ENCODE measurements at regions not wholly inside any gene's neighbourhood (a gene's known extent, or its start where the extent isn't known, plus 50 kb on each side); places are given as distances from the start of the nearest gene placed in this dataset.
"Not testable (repeated sequence)": the region's sequence is repeated elsewhere in the genome, so short reads cannot be mapped to it uniquely, and the experiment has no call there.

GRCh38 chr16:9153502-9153864 lies 62.0 kb downstream of the HAPSTR1 start:
- TF ChIP-seq CTCF (IDR thresholded peaks at IDR 0.05; ENCODE audit: low read depth, low read length): no peak
- DNase-seq (ENCODE audit: low read depth in 2 of 2): no peak
- H3K4me3 ChIP-seq (replicated peaks in 1 of 2; ENCODE audit: low read depth in 2 of 2, low read length in 2 of 2): no peak overlapping the region

DNA sequence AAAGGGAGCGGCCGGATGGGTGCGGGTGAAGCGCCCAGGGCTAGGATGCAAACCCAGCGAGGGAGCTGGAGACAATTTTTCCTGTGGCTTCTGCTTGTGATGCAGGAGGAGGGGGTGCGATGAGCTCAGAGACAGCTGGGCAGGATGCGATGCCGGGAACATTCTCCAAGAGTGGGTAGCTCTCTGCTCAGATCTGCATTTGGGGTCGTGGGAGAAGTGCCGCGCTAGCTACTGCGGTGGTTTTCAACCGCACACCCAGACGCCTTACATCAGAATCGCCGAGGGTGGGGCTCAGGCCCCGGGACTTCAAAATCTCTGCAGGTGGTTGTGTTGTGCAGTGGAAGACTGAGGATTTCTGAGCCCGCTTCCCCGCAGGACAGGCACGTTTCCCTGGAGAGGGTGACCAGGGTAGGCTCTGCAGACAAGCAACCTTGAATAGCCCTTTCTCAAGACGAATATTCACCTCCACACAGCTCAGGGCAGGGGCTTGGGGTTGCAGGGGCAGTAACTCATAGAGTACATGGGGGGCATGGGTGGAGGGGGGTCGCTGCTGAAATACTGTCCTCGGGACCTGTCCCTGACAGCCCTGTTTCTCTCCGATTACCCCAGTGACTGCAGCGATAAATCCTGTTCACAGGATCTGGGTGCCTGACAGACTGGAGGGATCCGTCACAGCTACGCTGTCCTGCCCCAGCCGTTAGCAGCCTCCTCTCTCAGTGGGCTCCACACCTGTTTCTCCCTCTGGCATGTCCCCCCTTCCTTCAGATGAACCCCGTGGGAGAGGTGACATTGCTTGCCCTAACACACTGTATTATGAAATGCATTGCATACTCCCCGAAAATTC lies 63.3 kb downstream of the HAPSTR1 start:
- TF ChIP-seq CTCF (IDR thresholded peaks at IDR 0.05; ENCODE audit: low read depth, low read length): no peak
- DNase-seq (ENCODE audit: low read depth in 2 of 2): no peak
- no peak overlapping the region for H3K4me3 ChIP-seq (replicated peaks in 1 of 2; ENCODE audit: low read depth in 2 of 2, low read length in 2 of 2)

DNA sequence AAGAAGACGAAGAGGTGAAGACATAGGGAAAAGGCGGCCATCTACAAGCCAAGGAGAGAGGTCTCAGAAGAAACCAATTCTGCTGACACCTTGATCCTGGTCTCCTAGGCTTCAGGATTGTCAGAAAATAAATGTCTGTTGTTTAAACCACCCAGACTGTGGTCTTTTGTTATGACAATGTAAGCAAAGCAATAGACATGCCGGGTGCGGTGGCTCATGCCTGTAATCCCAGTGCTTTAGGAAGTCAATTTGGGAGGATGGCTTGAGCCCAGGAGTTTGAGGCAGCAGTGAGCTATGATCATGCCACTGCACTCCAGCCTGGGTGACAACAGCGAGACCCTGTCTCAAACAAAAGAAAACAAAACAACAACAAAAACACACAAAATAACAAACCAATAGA lies 64.4 kb downstream of the HAPSTR1 start:
- DNase-seq (ENCODE audit: low read depth in 2 of 2): no peak
- no peak for TF ChIP-seq CTCF (IDR thresholded peaks at IDR 0.05; ENCODE audit: low read depth, low read length)
- H3K4me3 ChIP-seq (replicated peaks in 1 of 2; ENCODE audit: low read depth in 2 of 2, low read length in 2 of 2): no peak overlapping the region

GRCh38 chr16:9159839-9160550 lies 68.6 kb downstream of the HAPSTR1 start:
- peak; percentile 89 for TF ChIP-seq CTCF (IDR thresholded peaks at IDR 0.05; ENCODE audit: low read depth, low read length)
- H3K4me3 ChIP-seq (replicated peaks in 1 of 2; ENCODE audit: low read depth in 2 of 2, low read length in 2 of 2): no peak overlapping the region
- peak; percentile 50 to 73 for DNase-seq (ENCODE audit: low read depth in 2 of 2)

- no peak for TF ChIP-seq CTCF (IDR thresholded peaks at IDR 0.05; ENCODE audit: low read depth, low read length)
- H3K4me3 ChIP-seq (replicated peaks in 1 of 2; ENCODE audit: low read depth in 2 of 2, low read length in 2 of 2): no peak overlapping the region
- DNase-seq (ENCODE audit: low read depth in 2 of 2): no peak
Observed at GRCh38 chr16:9160551-9160911, 69.1 kb downstream of the HAPSTR1 start.

DNA sequence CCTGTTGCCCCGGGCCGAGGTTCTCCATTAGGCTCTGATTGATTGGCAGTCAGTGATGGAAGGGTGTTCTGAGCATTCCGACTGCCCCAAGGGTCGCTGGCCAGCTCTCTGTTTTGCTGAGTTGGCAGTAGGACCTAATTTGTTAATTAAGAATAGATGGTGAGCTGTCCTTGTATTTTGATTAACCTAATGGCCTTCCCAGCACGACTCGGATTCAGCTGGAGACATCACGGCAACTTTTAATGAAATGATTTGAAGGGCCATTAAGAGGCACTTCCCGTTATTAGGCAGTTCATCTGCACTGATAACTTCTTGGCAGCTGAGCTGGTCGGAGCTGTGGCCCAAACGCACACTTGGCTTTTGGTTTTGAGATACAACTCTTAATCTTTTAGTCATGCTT lies 74.2 kb downstream of the HAPSTR1 start:
- no peak for TF ChIP-seq CTCF (IDR thresholded peaks at IDR 0.05; ENCODE audit: low read depth, low read length)
- no peak overlapping the region for H3K4me3 ChIP-seq (replicated peaks in 1 of 2; ENCODE audit: low read depth in 2 of 2, low read length in 2 of 2)
- DNase-seq (ENCODE audit: low read depth in 2 of 2): no peak

DNA sequence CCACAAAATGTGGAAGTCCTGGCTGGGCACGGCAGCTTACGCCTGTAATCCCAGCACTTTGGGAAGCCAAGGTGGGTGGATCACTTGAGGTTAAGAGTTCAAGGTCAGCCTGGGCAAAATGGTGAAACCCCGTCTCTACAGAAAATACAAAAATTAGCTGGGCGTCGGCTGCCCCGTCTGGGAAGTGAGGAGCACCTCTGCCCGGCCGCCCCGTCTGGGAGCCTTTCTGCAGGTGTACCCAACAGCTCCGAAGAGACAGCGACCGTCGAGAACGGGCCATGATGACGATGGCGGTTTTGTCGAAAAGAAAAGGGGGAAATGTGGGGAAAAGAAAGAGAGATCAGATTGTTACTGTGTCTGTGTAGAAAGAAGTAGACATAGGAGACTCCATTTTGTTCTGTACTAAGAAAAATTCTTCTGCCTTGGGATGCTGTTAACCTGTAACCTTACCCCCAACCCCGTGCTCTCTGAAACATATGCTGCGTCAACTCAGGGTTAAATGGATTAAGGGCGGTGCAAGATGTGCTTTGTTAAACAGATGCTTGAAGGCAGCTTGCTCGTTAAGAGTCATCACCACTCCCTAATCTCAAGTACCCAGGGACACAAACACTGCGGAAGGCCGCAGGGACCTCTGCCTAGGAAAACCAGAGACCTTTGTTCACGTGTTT lies 75.0 kb downstream of the HAPSTR1 start:
- DNase-seq (ENCODE audit: low read depth in 2 of 2); H3K4me3 ChIP-seq (replicated peaks in 1 of 2; ENCODE audit: low read depth in 2 of 2, low read length in 2 of 2): not testable (repeated sequence)
